Suprapubic skin (tissue), 4 donors: ENCODE measurements at regions not wholly inside any gene's neighbourhood (a gene's known extent, or its start where the extent isn't known, plus 50 kb on each side); places are given as distances from the start of the nearest gene placed in this dataset.

Experiments used
- DNase-seq, 2 donors: peaks; one replicate each; pipeline ENCODE4 v3.0.0-alpha.2; 2019; ENCODE audit warnings: low spot score in 2 of 2
- H3K27ac ChIP-seq: fragments of 200-600 bp; sonication (generic); one replicate; pipeline ENCODE4 v1.5.1; 2019
- H3K27me3 ChIP-seq: fragments of 200-600 bp; sonication (generic); one replicate; pipeline ENCODE4 v1.5.1; 2019
- H3K36me3 ChIP-seq: fragments of 200-600 bp; sonication (generic); one replicate; pipeline ENCODE4 v1.5.1; 2019
- H3K4me1 ChIP-seq: fragments of 200-600 bp; sonication (generic); one replicate; pipeline ENCODE4 v1.5.1; 2019
- H3K4me3 ChIP-seq: fragments of 200-600 bp; sonication (generic); one replicate; pipeline ENCODE4 v1.5.1; 2019; ENCODE audit warnings: mild to moderate bottlenecking
- H3K9me3 ChIP-seq: fragments of 200-600 bp; sonication (generic); one replicate; pipeline ENCODE4 v1.5.1; 2019
- EP300 ChIP-seq: sonication (generic); formaldehyde crosslinking; IDR thresholded peaks from one replicate; pipeline ENCODE4 v1.6.1; 2017; ENCODE audit warnings: antibody characterized with exemption
- POLR2A ChIP-seq, 2 donors: fragments of 450-650 bp; IDR thresholded peaks; one replicate each; pipeline ENCODE4 v1.6.1; 2017; ENCODE audit warnings: antibody characterized with exemption in 2 of 2, mild to moderate bottlenecking in 2 of 2, moderate library complexity in 2 of 2
- POLR2AphosphoS5 ChIP-seq, 3 donors: sonication (generic); formaldehyde crosslinking; IDR thresholded peaks; one replicate each; pipeline ENCODE4 v1.6.1; 2017; ENCODE audit warnings: antibody characterized with exemption in 3 of 3
- WGBS: methylation state at CpG from one replicate; pipeline ENCODE4 v1.1.5; 2018; 5-methylcytosine and 5-hydroxymethylcytosine counted together
- TF ChIP-seq, protein P1 (sequence below), 2 donors: fragments of 200-600 bp in 1 of 2; fragments of 450-650 bp in 1 of 2; sonication (generic) in 1 of 2; IDR thresholded peaks; one replicate each; pipeline ENCODE4 v1.5.1; 2016 to 2019; ENCODE audit warnings: antibody characterized with exemption in 2 of 2, mild to moderate bottlenecking in 1 of 2, moderate library complexity in 1 of 2

DNA sequence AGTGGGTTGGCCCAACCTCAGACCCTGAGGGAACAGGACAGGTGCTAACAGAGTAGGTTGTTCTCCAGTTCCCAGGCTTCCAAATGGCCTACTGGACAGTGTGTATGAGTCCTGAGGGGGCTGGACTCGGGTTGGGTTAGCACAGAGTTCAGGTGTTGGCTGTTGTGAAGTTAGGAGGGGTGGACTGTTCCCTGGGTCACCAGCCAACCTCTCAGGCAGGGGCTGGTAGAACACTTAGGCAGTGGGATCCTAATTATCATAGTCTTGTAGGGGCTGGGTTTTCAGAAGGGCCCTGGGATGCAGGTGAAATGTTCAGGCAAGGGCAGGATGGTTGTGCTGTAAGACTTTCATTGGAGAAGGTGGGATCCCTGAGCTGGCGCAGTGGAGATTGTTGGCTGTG lies 293.0 kb downstream of the ZWINT start:
- no peak for DNase-seq
- 90% methylated on average over 1 of the region's 2 CpGs for WGBS
- no peak overlapping the region for H3K4me3 ChIP-seq

DNA sequence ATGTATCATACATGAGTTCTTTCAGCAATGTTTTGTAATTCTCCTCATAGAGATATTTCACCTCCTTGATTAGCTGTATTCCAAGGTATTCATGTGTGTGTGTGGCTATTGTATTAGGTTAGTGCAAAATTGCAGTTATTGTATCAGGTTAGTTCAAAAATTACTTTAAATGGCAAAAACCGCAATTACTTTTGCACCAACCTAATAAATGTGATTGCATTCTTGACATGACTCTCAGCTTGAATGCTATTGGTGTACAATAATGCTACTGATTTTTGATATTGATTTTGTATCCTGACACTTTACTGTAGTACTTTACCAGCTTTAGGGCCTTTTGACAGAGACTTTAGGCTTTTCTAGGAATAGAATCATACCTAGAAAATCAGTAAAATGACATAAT lies 297.4 kb downstream of the ZWINT start:
- no peak overlapping the region for H3K4me3 ChIP-seq
- no peak for DNase-seq
- 85% methylated on average over 1 of the region's 1 CpG for WGBS

More for the DNA sequence above, 293.0 kb downstream of the ZWINT start:
- H3K4me1 ChIP-seq = no peaks in the 10 kb centered on the region
- TF ChIP-seq EP300 (no peak), POLR2A (IDR thresholded peaks at IDR 0.05) (no peak), POLR2AphosphoS5 (IDR thresholded peaks at IDR 0.05) (no peak)
- TF ChIP-seq, protein P1, sequence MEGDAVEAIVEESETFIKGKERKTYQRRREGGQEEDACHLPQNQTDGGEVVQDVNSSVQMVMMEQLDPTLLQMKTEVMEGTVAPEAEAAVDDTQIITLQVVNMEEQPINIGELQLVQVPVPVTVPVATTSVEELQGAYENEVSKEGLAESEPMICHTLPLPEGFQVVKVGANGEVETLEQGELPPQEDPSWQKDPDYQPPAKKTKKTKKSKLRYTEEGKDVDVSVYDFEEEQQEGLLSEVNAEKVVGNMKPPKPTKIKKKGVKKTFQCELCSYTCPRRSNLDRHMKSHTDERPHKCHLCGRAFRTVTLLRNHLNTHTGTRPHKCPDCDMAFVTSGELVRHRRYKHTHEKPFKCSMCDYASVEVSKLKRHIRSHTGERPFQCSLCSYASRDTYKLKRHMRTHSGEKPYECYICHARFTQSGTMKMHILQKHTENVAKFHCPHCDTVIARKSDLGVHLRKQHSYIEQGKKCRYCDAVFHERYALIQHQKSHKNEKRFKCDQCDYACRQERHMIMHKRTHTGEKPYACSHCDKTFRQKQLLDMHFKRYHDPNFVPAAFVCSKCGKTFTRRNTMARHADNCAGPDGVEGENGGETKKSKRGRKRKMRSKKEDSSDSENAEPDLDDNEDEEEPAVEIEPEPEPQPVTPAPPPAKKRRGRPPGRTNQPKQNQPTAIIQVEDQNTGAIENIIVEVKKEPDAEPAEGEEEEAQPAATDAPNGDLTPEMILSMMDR (IDR thresholded peaks at IDR 0.05) = no peak
- no peaks in the 10 kb centered on the region for H3K27me3 ChIP-seq
- no peaks in the 10 kb centered on the region for H3K36me3 ChIP-seq
- no peak overlapping the region for H3K27ac ChIP-seq
- H3K9me3 ChIP-seq = peaks cover 4% of the 10 kb centered on the region

DNA sequence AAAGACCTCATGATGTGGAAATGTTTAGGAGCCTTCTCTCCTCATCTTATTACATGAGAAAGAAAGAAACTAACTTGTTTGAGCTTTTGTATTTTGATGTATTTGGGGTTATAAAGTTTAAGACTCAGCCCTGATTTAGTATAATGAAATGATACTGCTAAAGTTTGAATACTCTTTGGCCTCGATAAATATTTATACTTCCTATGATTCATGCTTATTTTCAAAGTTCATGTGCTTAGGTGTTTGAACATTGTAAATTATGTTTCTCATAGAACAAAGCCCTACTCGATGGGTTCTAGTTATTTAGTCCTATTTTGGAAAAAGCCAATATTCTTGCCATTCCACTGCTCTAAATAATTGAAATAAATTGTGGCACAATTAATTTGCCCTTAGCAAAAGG lies 303.2 kb downstream of the ZWINT start:
- Histone ChIP-seq H3K4me3 (no peak overlapping the region), H3K9me3 (no peaks in the 10 kb centered on the region), H3K27ac (no peak overlapping the region), H3K36me3 (no peaks in the 10 kb centered on the region), H3K27me3 (no peaks in the 10 kb centered on the region), H3K4me1 (no peaks in the 10 kb centered on the region)
- DNase-seq = no peak
- TF ChIP-seq POLR2A (IDR thresholded peaks at IDR 0.05) (no peak), POLR2AphosphoS5 (IDR thresholded peaks at IDR 0.05) (no peak), EP300 (no peak)
- TF ChIP-seq, protein P1 (IDR thresholded peaks at IDR 0.05) = no peak
- whole genome bisulfite sequencing = 75% methylated on average over 2 of the region's 2 CpGs

More for the DNA sequence above, 297.4 kb downstream of the ZWINT start:
- H3K9me3 ChIP-seq = peaks cover 4% of the 10 kb centered on the region
- no peaks in the 10 kb centered on the region for H3K4me1 ChIP-seq
- H3K36me3 ChIP-seq = no peaks in the 10 kb centered on the region
- TF ChIP-seq POLR2AphosphoS5 (IDR thresholded peaks at IDR 0.05) (no peak), POLR2A (IDR thresholded peaks at IDR 0.05) (no peak), EP300 (no peak)
- TF ChIP-seq, protein P1 (IDR thresholded peaks at IDR 0.05) = no peak
- no peak overlapping the region for H3K27ac ChIP-seq
- H3K27me3 ChIP-seq = no peaks in the 10 kb centered on the region

DNA sequence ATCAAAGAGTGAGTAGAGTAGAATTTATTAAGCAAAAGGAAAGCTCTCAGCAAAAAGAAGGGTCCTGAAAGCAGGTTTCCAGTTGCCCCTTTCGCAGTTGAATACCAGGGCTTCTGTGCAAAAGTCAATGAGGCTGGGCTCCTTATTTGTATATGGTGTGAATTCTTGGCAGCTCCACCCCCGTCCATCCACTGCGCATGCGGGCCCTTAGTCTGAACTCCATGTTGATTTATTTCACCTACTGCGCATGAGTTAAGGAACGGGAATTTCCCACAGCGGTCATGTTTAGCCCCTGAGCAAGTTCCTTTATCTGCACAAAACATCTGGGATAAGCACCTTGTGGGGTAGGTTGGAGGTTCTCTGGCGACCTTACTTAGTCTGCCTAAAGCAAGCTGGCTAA lies 325.6 kb downstream of the ZWINT start:
- H3K4me3 ChIP-seq = no peak overlapping the region
- H3K27me3 ChIP-seq = no peaks in the 10 kb centered on the region
- H3K9me3 ChIP-seq = no peaks in the 10 kb centered on the region
- TF ChIP-seq POLR2A (IDR thresholded peaks at IDR 0.05) (no peak), POLR2AphosphoS5 (IDR thresholded peaks at IDR 0.05) (no peak)
- TF ChIP-seq, protein P1 (IDR thresholded peaks at IDR 0.05) = no peak
- H3K36me3 ChIP-seq = no peaks in the 10 kb centered on the region
- no peak for DNase-seq
- no peak overlapping the region for H3K27ac ChIP-seq
- H3K4me1 ChIP-seq = no peaks in the 10 kb centered on the region
- WGBS = 77% methylated on average over 8 of the region's 8 CpGs

DNA sequence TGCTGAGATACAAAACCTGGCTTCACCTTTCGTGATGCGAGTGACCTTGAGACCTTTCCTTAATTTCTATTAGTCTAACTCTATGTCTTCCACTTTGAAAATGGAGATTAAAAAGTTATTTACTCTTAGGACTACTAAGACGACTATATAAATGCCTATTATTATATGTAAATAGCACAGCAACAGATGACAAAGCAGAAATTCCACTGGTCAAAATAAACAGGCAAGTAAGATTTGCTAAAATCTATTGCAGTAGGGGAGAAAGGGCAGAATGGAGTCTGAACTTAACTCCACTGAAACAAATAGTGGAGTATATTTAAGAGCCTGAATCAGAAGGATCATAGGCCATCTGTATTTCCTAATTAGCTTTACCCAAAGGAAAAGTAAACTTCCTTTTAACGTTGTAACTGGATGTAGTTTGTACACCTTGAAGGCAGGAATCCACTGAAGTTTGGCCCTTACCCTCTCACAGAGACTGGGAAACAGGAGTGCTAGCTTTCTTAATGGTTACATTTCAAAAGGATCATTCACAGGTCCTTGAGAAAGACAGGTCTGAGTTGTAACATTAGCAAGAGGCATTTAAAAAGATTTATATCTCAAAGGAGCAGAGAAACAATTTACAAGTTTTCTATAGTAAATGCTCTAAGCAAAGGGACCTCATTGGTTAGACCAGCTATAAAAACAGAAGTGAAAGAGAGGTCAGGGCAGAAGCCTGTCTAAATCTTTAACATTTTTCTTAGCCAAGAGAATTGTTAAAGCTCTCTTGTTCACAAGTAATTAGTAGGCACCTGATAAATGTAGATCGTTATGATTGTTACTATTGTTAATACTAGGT lies 332.5 kb downstream of the ZWINT start:
- Histone ChIP-seq H3K9me3 (no peaks in the 10 kb centered on the region), H3K27me3 (no peaks in the 10 kb centered on the region), H3K4me1 (no peaks in the 10 kb centered on the region), H3K27ac (no peak overlapping the region), H3K4me3 (no peak overlapping the region), H3K36me3 (no peaks in the 10 kb centered on the region)
- TF ChIP-seq EP300 (no peak), POLR2AphosphoS5 (IDR thresholded peaks at IDR 0.05) (no peak), POLR2A (IDR thresholded peaks at IDR 0.05) (no peak)
- TF ChIP-seq, protein P1 (IDR thresholded peaks at IDR 0.05) = no peak
- DNase-seq = no peak
- 43% methylated on average over 5 of the region's 5 CpGs for WGBS
